ENCODE measurements at regions not wholly inside any gene's neighbourhood (a gene's known extent, or its start where the extent isn't known, plus 50 kb on each side); places are given as distances from the start of the nearest gene placed in this dataset.

DNA sequence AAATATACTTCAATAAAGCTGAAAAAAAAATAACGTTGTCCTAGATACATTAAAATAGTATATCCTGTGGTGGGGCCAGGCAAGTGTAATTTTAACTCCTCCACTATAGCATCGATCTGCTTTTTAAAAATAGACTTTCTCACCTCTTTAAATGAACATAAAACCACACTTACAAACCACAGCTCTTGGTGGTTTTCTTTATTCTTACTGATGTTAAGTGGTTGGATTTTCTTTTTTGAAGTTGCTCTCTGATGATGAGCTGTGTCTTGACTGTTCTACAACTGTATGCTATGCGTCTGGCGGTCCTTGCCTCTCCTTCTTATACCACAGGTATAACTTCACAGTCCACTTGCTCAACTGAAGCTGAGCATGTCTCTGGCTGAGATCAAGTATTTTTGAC, 721.5 kb upstream of the KLHL1 start:
- H3K4me3 ChIP-seq, result no peak overlapping the region
- DNase-seq, result no peak
- H3K9me3 ChIP-seq (replicated peaks), result no peaks in the 10 kb centered on the region
- no peaks in the 10 kb centered on the region for H3K36me3 ChIP-seq
- TF ChIP-seq CTCF (IDR thresholded peaks at IDR 0.05; ENCODE audit: borderline replicate concordance), result no peak
- no peak overlapping the region for H3K27ac ChIP-seq (replicated peaks)
- H3K4me1 ChIP-seq, result no peaks in the 10 kb centered on the region
- intact Hi-C loops (cut with micrococcal nuclease), result no loop called here
- no peaks in the 10 kb centered on the region for H3K27me3 ChIP-seq (ENCODE audit: low read depth)

DNA sequence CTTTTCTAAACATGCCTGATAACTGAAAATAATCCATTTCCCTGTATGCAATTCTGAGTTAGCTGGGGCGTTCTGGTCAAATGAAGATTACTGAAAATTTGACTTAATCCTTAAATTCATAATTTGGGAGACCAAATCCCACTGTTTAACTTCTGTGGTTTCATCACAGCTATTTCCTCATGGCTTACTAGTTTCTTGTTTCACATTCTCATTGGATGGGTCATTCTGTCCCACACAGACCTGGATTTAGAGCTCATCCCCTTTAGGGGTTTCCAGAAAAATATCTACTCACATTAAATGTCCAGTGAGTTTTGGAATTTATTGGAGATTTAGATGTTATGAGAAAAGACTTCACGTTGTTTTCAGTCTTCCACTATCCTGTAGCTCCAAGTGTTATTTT, 709.3 kb upstream of the KLHL1 start:
- TF ChIP-seq CTCF (IDR thresholded peaks at IDR 0.05; ENCODE audit: borderline replicate concordance), result no peak
- intact Hi-C loops (cut with micrococcal nuclease), result no loop called here
- Histone ChIP-seq H3K36me3 (no peaks in the 10 kb centered on the region), H3K9me3 (replicated peaks) (no peaks in the 10 kb centered on the region), H3K4me1 (no peaks in the 10 kb centered on the region), H3K27me3 (ENCODE audit: low read depth) (no peaks in the 10 kb centered on the region), H3K27ac (replicated peaks) (no peak overlapping the region), H3K4me3 (no peak overlapping the region)
- no peak for DNase-seq

- H3K4me3 ChIP-seq, result no peak overlapping the region
- no peaks in the 10 kb centered on the region for H3K36me3 ChIP-seq
- DNase-seq, result no peak
- no peaks in the 10 kb centered on the region for H3K9me3 ChIP-seq (replicated peaks)
- no peaks in the 10 kb centered on the region for H3K4me1 ChIP-seq
- intact Hi-C loops (cut with micrococcal nuclease), result no loop called here
- no peak for TF ChIP-seq CTCF (IDR thresholded peaks at IDR 0.05; ENCODE audit: borderline replicate concordance)
- no peaks in the 10 kb centered on the region for H3K27me3 ChIP-seq (ENCODE audit: low read depth)
- H3K27ac ChIP-seq (replicated peaks), result no peak overlapping the region
Observed at GRCh38 chr13:70816853-70817252, 708.6 kb upstream of the KLHL1 start.

- no peak for TF ChIP-seq CTCF (IDR thresholded peaks at IDR 0.05; ENCODE audit: borderline replicate concordance)
- DNase-seq, result no peak
- intact Hi-C loops (cut with micrococcal nuclease), result no loop called here
Observed at GRCh38 chr13:70814684-70815083, 706.4 kb upstream of the KLHL1 start.

DNA sequence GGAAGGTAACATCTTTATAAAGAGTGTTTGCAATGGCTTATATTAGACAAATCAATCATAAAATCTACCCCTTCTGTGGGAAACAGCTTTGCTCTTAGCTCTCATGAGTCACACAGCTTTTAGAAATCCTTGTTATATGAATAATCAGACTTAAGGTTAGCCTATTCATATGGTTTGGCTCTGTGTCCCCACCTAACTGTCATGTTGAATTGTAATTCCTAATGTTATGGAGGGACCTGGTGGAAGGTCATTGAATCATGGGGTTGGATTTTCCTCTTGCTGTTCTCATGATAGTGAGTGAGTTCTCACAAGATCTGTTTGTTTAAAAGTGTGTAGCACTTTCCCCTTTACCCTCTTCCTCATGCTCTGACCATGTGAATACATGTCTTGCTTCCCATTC, 704.2 kb upstream of the KLHL1 start:
- Histone ChIP-seq H3K27ac (replicated peaks) (no peak overlapping the region), H3K36me3 (no peaks in the 10 kb centered on the region), H3K4me3 (no peak overlapping the region), H3K9me3 (replicated peaks) (peaks cover 6% of the 10 kb centered on the region), H3K4me1 (no peaks in the 10 kb centered on the region), H3K27me3 (ENCODE audit: low read depth) (no peaks in the 10 kb centered on the region)
- no peak for TF ChIP-seq CTCF (IDR thresholded peaks at IDR 0.05; ENCODE audit: borderline replicate concordance)
- intact Hi-C loops (cut with micrococcal nuclease), result no loop called here
- no peak for DNase-seq

More at GRCh38 chr13:70814684-70815083, 706.4 kb upstream of the KLHL1 start:
- H3K4me1 ChIP-seq, result no peaks in the 10 kb centered on the region
- H3K9me3 ChIP-seq (replicated peaks), result no peaks in the 10 kb centered on the region
- no peak overlapping the region for H3K27ac ChIP-seq (replicated peaks)
- H3K27me3 ChIP-seq (ENCODE audit: low read depth), result no peaks in the 10 kb centered on the region
- no peaks in the 10 kb centered on the region for H3K36me3 ChIP-seq
- H3K4me3 ChIP-seq, result no peak overlapping the region

DNA sequence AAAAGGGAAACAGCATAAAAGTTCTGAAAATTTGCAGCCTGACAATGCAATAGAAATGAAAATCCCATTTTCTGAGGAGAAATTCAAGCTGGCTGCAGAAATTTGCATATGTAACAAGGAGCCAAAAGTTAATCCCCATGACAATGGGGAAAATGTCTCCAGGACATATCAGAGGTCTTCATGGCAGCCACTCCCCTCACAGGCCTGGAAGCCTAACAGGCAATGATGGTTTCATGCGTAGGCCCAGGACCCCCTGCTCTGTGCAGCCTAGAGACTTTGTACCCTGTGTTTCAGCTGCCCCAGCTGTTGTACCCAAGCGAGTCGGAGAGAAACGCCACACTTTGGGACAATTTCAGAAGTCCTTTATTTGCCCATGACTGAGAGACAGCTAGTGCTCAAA, 701.3 kb upstream of the KLHL1 start:
- Histone ChIP-seq H3K4me1 (no peaks in the 10 kb centered on the region), H3K27ac (replicated peaks) (no peak overlapping the region), H3K36me3 (no peaks in the 10 kb centered on the region), H3K4me3 (no peak overlapping the region), H3K9me3 (replicated peaks) (peaks cover 11% of the 10 kb centered on the region), H3K27me3 (ENCODE audit: low read depth) (no peaks in the 10 kb centered on the region)
- intact Hi-C loops (cut with micrococcal nuclease), result no loop called here
- no peak for TF ChIP-seq CTCF (IDR thresholded peaks at IDR 0.05; ENCODE audit: borderline replicate concordance)
- DNase-seq, result no peak

Data from left ventricle myocardium inferior (tissue), 1 donor.